Caco-2 (cell line): ENCODE measurements at regions not wholly inside any gene's neighbourhood (a gene's known extent, or its start where the extent isn't known, plus 50 kb on each side); places are given as distances from the start of the nearest gene placed in this dataset.
"Not testable (repeated sequence)": the region's sequence is repeated elsewhere in the genome, so short reads cannot be mapped to it uniquely, and the experiment has no call there.

ENCODE experiments used
- BruUV-seq: library from RNA; stranded (reverse); fragments of 400-500 nt; replicated peaks from 2 replicates; lab custom pipeline; 2021; lab: Mats Ljungman, UMichigan
- CTCF ChIA-PET: fragments of 300-600 bp; sonication (Branson Sonifier 250); formaldehyde crosslinking; loops from one replicate; lab custom pipeline; 2022; ENCODE audit warnings: antibody characterized with exemption; lab: Charles Lee
- POLR2A ChIA-PET: fragments of 300-600 bp; sonication (Branson Sonifier 250); formaldehyde crosslinking; loops from one replicate; lab custom pipeline; 2022; ENCODE audit warnings: antibody characterized with exemption; lab: Charles Lee
- DNase-seq, 2 experiments: peaks; one replicate each; pipeline versions ENCODE4 v3.0.0 to v3.0.0-alpha.2; 2020 to 2022
- H3K27me3 ChIP-seq: replicated peaks from 2 replicates; pipeline ENCODE4 v1.6.0; 2011; ENCODE audit warnings: low read length; ENCODE audit not compliant: control insufficient read depth, insufficient read depth
- H3K36me3 ChIP-seq: 2 replicates; pipeline ENCODE4 v1.5.1; 2011; ENCODE audit warnings: low read length; ENCODE audit not compliant: control insufficient read depth, insufficient read depth
- H3K4me1 ChIP-seq: fragments of 250-450 bp; sonication (Bioruptor Pico); 2 replicates; pipeline ENCODE4 v1.5.1; 2020; ENCODE audit warnings: mild to moderate bottlenecking
- H3K4me3 ChIP-seq: 2 replicates; pipeline ENCODE4 v1.5.1; 2011; ENCODE audit warnings: low read depth, mild to moderate bottlenecking, control low read depth, low read length
- H3K9me3 ChIP-seq: fragments of 250-450 bp; sonication (Bioruptor Pico); 2 replicates; pipeline ENCODE4 v1.5.1; 2020; ENCODE audit warnings: mild to moderate bottlenecking, moderate library complexity
- H3K27ac Mint-ChIP-seq: one replicate; pipeline ENCODE4 v1.8.0; 2022; ENCODE audit warnings: mixed read lengths; ENCODE audit not compliant: unreplicated experiment
- H3K27me3 Mint-ChIP-seq: one replicate; pipeline ENCODE4 v1.8.0; 2022; ENCODE audit warnings: mixed read lengths; ENCODE audit not compliant: insufficient read depth, unreplicated experiment
- H3K36me3 Mint-ChIP-seq: one replicate; pipeline ENCODE4 v1.8.0; 2022; ENCODE audit warnings: mild to moderate bottlenecking, mixed read lengths; ENCODE audit not compliant: insufficient read depth, unreplicated experiment
- H3K4me1 Mint-ChIP-seq: one replicate; pipeline ENCODE4 v1.8.0; 2022; ENCODE audit warnings: low read depth, mixed read lengths; ENCODE audit not compliant: unreplicated experiment
- H3K4me3 Mint-ChIP-seq: one replicate; pipeline ENCODE4 v1.8.0; 2022; ENCODE audit warnings: mild to moderate bottlenecking, moderate library complexity, mixed read lengths; ENCODE audit not compliant: unreplicated experiment
- H3K9me3 Mint-ChIP-seq: one replicate; pipeline ENCODE4 v1.8.0; 2022; ENCODE audit warnings: mixed read lengths; ENCODE audit not compliant: unreplicated experiment
- intact Hi-C: fragments of 100-400 bp; cut with micrococcal nuclease; formaldehyde crosslinking; loops from one replicate; pipeline ENCODE4 v1.10.0; 2022; ENCODE audit not compliant: unreplicated experiment
- TF ChIP-seq, protein P1 (sequence below), 2 experiments: fragments of 200-600 bp in 1 of 2; IDR thresholded peaks; 1 replicate in 1 of 2; 2 replicates in 1 of 2; pipeline versions ENCODE4 v1.5.1 to v1.8.0; 2011 to 2022; ENCODE audit warnings: antibody characterized with exemption in 1 of 2, control low read depth in 1 of 2, inconsistent platforms in 1 of 2, low read depth in 1 of 2, low read length in 1 of 2, mild to moderate bottlenecking in 1 of 2, moderate library complexity in 1 of 2; ENCODE audit not compliant: insufficient read depth in 1 of 2, severe bottlenecking in 1 of 2, unreplicated experiment in 1 of 2

DNA sequence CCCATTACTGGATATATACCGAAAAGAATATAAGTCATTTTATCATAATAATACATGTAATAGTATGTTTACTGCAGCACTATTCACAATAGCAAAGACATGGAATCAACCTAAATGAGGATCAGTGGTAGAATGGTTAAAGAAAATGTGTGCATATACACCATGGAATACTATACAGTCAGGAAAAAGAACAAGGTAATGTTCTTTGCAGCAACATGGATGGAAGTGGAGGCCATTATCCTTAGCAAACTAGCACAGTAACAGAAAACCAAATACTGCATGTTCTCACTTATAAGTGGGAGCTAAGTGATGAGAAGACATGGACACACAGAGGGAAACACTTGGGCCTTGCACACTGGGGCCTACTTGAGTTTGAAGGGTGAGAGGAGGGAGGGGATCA lies 207.4 kb upstream of the APOOL start:
- no peaks in the 10 kb centered on the region for H3K27me3 Mint-ChIP-seq
- intact Hi-C loops = no loop called here
- TF ChIP-seq, protein P1, sequence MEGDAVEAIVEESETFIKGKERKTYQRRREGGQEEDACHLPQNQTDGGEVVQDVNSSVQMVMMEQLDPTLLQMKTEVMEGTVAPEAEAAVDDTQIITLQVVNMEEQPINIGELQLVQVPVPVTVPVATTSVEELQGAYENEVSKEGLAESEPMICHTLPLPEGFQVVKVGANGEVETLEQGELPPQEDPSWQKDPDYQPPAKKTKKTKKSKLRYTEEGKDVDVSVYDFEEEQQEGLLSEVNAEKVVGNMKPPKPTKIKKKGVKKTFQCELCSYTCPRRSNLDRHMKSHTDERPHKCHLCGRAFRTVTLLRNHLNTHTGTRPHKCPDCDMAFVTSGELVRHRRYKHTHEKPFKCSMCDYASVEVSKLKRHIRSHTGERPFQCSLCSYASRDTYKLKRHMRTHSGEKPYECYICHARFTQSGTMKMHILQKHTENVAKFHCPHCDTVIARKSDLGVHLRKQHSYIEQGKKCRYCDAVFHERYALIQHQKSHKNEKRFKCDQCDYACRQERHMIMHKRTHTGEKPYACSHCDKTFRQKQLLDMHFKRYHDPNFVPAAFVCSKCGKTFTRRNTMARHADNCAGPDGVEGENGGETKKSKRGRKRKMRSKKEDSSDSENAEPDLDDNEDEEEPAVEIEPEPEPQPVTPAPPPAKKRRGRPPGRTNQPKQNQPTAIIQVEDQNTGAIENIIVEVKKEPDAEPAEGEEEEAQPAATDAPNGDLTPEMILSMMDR (IDR thresholded peaks at IDR 0.05; ENCODE audit: insufficient read depth in 1 of 2, low read depth in 1 of 2, low read length in 1 of 2, severe bottlenecking in 1 of 2, unreplicated experiment in 1 of 2) = no peak
- Histone ChIP-seq H3K4me3 (no peak overlapping the region), H3K9me3 (no peaks in the 10 kb centered on the region), H3K27me3 (no peaks in the 10 kb centered on the region), H3K36me3 (no peaks in the 10 kb centered on the region), H3K4me1 (no peaks in the 10 kb centered on the region)
- ChIA-PET CTCF (no interaction called here), POLR2A (no interaction called here)
- no peak for DNase-seq
- no peak overlapping the region for H3K27ac Mint-ChIP-seq
- no peaks in the 10 kb centered on the region for H3K4me1 Mint-ChIP-seq
- no peaks in the 10 kb centered on the region for H3K9me3 Mint-ChIP-seq
- no peak overlapping the region for H3K4me3 Mint-ChIP-seq
- no peaks in the 10 kb centered on the region for H3K36me3 Mint-ChIP-seq
- no TSS peak for BruUV-seq

DNA sequence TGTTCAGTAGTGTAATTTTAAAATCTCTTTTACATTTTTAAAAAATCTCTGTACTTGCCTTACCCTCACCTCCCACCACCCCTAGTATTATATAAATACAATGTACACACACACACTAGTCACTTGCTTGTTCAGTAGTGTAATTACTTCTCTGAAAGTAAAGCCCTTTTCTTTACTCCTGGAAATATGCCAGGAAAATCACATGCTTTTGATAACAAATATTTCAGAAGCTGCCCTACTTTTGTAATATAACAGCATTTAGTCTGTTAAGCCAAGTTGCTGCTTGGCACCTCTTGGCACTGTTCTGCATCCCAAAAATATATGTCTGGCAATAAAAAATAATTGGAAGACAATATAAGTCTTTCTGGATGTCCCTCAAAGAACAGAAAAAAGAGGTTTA lies 172.8 kb upstream of the APOOL start:
- Mint-ChIP-seq H3K4me1 (no peaks in the 10 kb centered on the region), H3K4me3 (no peak overlapping the region), H3K36me3 (no peaks in the 10 kb centered on the region), H3K27me3 (peaks cover 3% of the 10 kb centered on the region), H3K27ac (no peak overlapping the region), H3K9me3 (no peaks in the 10 kb centered on the region)
- H3K9me3 ChIP-seq = no peaks in the 10 kb centered on the region
- H3K4me1 ChIP-seq = no peaks in the 10 kb centered on the region
- BruUV-seq = no TSS peak
- intact Hi-C loops = no loop called here
- CTCF ChIA-PET = no interaction called here
- no peaks in the 10 kb centered on the region for H3K27me3 ChIP-seq
- no peak overlapping the region for H3K4me3 ChIP-seq
- POLR2A ChIA-PET = no interaction called here
- TF ChIP-seq, protein P1 (IDR thresholded peaks at IDR 0.05; ENCODE audit: insufficient read depth in 1 of 2, low read depth in 1 of 2, low read length in 1 of 2, severe bottlenecking in 1 of 2, unreplicated experiment in 1 of 2) = no peak
- no peaks in the 10 kb centered on the region for H3K36me3 ChIP-seq
- no peak for DNase-seq

DNA sequence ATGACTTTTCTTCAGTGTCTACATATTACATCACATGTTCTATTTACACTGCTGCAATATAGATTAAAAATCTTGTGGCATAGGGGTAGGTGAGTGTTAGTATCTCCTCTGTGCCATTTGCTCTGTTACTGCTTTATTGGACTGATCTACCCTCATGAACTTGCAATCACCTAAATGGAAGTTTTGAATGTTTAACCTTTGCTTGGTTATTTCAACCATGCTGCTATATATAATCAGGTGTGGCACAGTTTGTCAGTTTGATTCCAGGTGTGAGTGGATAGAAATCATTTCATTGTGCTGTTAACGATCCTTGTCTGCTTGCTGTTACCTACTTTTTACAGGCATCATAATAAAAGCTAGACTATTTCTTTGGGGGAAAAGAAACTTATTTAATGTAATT lies 157.1 kb upstream of the APOOL start:
- CTCF ChIA-PET, H3K36me3 Mint-ChIP-seq, H3K4me1 Mint-ChIP-seq, H3K36me3 ChIP-seq, H3K4me1 ChIP-seq, H3K27ac Mint-ChIP-seq, intact Hi-C loops, H3K4me3 Mint-ChIP-seq, DNase-seq, BruUV-seq, H3K27me3 Mint-ChIP-seq, H3K9me3 Mint-ChIP-seq, H3K9me3 ChIP-seq, H3K27me3 ChIP-seq, POLR2A ChIA-PET, H3K4me3 ChIP-seq: not testable (repeated sequence)

DNA sequence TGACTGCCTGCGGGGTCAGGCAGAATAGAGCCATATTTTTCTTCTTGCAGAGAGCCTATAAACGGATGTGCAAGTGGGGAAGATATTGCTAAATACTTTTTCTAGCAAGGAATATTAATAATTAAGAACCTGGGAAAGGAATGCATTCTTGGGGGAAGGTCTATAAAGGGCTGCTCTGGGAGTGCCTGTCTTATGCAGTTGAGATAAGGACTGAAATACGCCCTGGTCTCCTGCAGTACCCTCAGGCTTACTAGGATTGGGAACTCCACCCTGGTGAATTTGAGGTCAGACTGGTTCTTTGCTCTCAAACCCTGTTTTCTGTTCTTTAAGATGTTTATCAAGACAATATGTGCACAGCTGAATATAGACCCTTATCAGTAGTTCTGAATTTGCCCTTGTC lies 152.5 kb upstream of the APOOL start:
- H3K36me3 Mint-ChIP-seq, POLR2A ChIA-PET: not testable (repeated sequence)

DNA sequence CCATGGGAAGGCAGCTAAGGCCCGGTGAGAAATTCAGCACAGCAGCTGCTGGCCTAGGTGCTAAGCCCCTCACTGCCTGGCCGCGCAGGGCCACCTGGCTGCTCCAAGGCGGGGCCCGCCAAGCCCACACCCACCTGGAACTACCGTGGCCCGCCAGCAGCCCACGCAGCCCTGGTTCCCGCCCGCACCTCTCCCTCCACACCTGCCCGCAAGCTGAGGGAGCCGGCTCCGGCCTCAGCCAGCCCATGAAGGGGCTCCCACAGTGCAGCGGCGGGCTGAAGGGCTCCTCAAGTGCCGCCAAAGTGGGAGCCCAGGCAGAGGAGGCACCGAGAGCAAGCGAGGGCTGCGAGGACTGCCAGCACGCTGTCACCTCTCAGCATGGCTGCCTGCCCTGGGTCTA lies 146.9 kb upstream of the APOOL start:
- H3K4me3 Mint-ChIP-seq, DNase-seq, BruUV-seq, H3K4me1 ChIP-seq, H3K27ac Mint-ChIP-seq, POLR2A ChIA-PET, H3K9me3 ChIP-seq, H3K36me3 Mint-ChIP-seq, H3K36me3 ChIP-seq, H3K9me3 Mint-ChIP-seq, intact Hi-C loops, H3K4me3 ChIP-seq, CTCF ChIA-PET, H3K27me3 ChIP-seq, H3K27me3 Mint-ChIP-seq, H3K4me1 Mint-ChIP-seq: not testable (repeated sequence)

More for the DNA sequence above, 152.5 kb upstream of the APOOL start:
- H3K9me3 ChIP-seq, H3K9me3 Mint-ChIP-seq, H3K36me3 ChIP-seq, H3K4me1 Mint-ChIP-seq, H3K4me3 ChIP-seq, H3K27me3 Mint-ChIP-seq, H3K27me3 ChIP-seq, H3K4me1 ChIP-seq, DNase-seq, H3K4me3 Mint-ChIP-seq, CTCF ChIA-PET, BruUV-seq, intact Hi-C loops, H3K27ac Mint-ChIP-seq: not testable (repeated sequence)

DNA sequence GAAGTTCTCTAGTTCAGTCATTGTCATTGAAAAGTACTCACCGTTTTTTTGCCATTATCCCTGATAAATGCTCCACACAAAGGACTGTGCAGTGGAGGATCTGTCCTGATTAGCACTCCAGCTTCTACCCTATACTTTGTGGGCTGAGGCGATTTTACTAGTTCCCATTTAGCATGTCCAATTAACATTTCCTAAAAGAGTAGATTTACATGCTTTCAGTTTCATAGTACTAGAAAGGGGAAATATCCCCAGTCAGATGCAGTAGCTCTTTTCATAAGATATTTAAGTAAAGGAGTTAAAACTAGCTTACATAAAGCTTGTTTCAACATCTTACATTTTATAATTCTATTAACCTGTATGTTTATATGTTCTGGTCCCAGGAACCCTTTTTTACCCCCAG lies 144.9 kb upstream of the APOOL start:
- BruUV-seq, H3K27me3 Mint-ChIP-seq, H3K27me3 ChIP-seq, H3K4me3 ChIP-seq, H3K36me3 Mint-ChIP-seq, H3K4me1 ChIP-seq, H3K27ac Mint-ChIP-seq, intact Hi-C loops, H3K36me3 ChIP-seq, H3K9me3 Mint-ChIP-seq, H3K4me1 Mint-ChIP-seq, POLR2A ChIA-PET, H3K9me3 ChIP-seq, DNase-seq, CTCF ChIA-PET, H3K4me3 Mint-ChIP-seq: not testable (repeated sequence)
